Effector memory CD4-positive, alpha-beta T cell (primary cell): ENCODE measurements at regions not wholly inside any gene's neighbourhood (a gene's known extent, or its start where the extent isn't known, plus 50 kb on each side); places are given as distances from the start of the nearest gene placed in this dataset.

Experiments used
- DNase-seq, 3 donors: peaks; one replicate each; pipeline ENCODE4 v3.0.0-alpha.2; 2020
- H3K27ac ChIP-seq: 2 replicates; pipeline ENCODE4 v1.7.0; 2013; ENCODE audit warnings: mild to moderate bottlenecking, low read length, moderate library complexity; ENCODE audit not compliant: insufficient read depth, poor library complexity, severe bottlenecking
- H3K27me3 ChIP-seq: replicated peaks from 2 replicates; pipeline ENCODE4 v1.7.0; 2013; ENCODE audit warnings: mild to moderate bottlenecking, low read length; ENCODE audit not compliant: insufficient read depth, control insufficient read depth, poor library complexity, severe bottlenecking
- H3K36me3 ChIP-seq: 2 replicates; pipeline ENCODE4 v1.7.0; 2013; ENCODE audit warnings: mild to moderate bottlenecking, low read length, moderate library complexity; ENCODE audit not compliant: control insufficient read depth, insufficient read depth
- H3K4me1 ChIP-seq: 2 replicates; pipeline ENCODE4 v1.7.0; 2013; ENCODE audit warnings: low read length, mild to moderate bottlenecking; ENCODE audit not compliant: control insufficient read depth, insufficient read depth, poor library complexity, severe bottlenecking
- H3K4me3 ChIP-seq: 2 replicates; pipeline ENCODE4 v1.7.0; 2013; ENCODE audit warnings: low read length, low read depth, mild to moderate bottlenecking; ENCODE audit not compliant: insufficient read depth, poor library complexity, severe bottlenecking
- H3K9me3 ChIP-seq: 2 replicates; pipeline ENCODE4 v1.7.0; 2013; ENCODE audit warnings: mild to moderate bottlenecking, low read length, moderate library complexity; ENCODE audit not compliant: control insufficient read depth

DNA sequence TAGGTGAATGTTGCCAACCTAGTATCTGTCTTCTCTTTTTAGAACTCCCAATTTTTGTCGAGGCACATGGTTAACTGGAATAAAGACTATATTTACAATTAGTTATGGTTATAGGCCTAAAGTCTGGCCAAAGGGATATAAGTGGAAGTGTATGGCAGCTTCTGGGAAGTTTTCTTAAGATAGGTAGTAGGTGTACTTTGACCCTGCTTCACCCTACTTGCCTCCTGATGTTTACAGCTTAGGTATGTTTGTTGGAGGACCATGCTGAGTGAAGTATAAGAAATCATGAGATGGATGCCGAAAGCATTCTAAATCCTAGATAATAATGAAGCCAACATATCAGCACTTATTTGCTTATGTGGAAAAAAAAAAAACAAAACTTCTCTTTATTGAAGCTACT lies 272.1 kb downstream of the S1PR1 start:
- Histone ChIP-seq H3K4me3 (no peak overlapping the region), H3K9me3 (no peaks in the 10 kb centered on the region), H3K4me1 (no peaks in the 10 kb centered on the region), H3K36me3 (no peaks in the 10 kb centered on the region), H3K27ac (no peak overlapping the region), H3K27me3 (no peaks in the 10 kb centered on the region)
- DNase-seq = no peak

DNA sequence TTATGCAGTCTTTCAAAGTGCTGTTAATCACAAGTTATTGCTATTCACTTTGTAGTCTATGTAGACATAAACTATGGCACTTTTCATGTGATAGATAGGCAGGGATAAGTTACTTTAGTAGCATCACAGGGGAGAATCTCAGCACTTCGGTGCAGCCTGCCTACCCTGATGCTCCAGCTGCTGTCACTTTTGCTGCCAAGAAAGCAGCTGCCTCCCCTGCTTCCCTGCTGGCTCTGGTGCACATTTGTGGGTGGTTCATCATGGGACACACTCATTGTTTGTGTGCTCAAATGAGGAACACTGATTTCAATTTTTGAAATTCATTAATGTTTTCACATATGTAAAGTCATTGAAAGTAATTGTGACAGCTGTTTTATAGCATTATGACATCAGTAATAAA lies 272.6 kb downstream of the S1PR1 start:
- Histone ChIP-seq H3K9me3 (no peaks in the 10 kb centered on the region), H3K36me3 (no peaks in the 10 kb centered on the region), H3K4me3 (no peak overlapping the region), H3K27ac (no peak overlapping the region), H3K4me1 (no peaks in the 10 kb centered on the region), H3K27me3 (no peaks in the 10 kb centered on the region)
- DNase-seq = no peak

DNA sequence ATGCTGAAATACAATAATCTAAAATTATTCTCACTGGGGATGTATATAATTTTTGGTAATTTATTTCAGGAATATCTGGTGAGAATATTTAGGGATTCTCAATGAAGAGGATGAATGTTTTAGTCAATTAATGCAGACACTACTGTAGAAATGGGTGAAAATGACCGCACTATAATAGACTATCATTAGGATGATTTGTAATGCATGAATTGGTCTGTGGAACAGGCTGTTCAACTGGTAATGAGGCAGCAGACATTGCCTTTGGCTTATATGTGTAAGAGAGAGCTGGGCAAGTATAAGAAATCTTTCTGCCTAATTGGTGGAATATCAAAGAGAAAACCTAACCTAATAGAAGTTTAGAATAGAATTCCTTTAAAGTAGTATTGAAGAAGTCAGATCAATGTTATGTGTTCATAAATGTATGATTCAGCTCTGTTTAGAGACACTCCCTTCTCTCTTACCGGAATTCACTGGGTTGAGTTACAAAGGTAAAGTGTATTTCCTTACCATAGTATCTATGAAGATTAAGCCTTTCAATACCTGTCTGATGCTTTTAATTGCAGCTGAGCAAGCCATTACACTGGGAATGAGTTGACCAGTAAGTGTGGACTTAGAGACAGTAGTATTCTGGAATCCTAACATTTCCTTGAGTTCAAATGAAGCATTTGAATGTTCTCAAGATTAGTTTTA lies 274.5 kb downstream of the S1PR1 start:
- H3K4me1 ChIP-seq = no peaks in the 10 kb centered on the region
- DNase-seq = no peak
- no peak overlapping the region for H3K4me3 ChIP-seq
- no peaks in the 10 kb centered on the region for H3K36me3 ChIP-seq
- no peak overlapping the region for H3K27ac ChIP-seq
- H3K27me3 ChIP-seq = no peaks in the 10 kb centered on the region
- H3K9me3 ChIP-seq = no peaks in the 10 kb centered on the region

DNA sequence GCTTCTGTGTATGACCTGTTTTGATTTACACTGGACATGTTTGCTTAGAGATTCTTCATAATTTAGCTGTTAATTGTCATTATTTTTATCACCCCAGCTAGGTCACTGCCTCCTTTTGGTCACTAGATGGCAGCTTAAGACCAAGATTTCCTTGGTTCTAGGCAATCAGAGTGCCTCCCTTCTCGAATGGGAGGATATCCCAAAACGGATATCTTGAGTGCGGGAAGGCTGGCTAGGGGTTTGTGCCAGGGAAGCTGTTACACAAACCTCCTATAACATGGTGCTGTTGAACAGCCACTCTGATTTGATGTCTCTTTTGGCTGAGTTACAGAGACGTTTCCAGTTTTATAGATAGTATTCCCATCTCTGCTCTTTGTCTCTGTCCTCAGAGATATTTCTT lies 283.5 kb downstream of the S1PR1 start:
- H3K9me3 ChIP-seq = no peaks in the 10 kb centered on the region
- no peak for DNase-seq

DNA sequence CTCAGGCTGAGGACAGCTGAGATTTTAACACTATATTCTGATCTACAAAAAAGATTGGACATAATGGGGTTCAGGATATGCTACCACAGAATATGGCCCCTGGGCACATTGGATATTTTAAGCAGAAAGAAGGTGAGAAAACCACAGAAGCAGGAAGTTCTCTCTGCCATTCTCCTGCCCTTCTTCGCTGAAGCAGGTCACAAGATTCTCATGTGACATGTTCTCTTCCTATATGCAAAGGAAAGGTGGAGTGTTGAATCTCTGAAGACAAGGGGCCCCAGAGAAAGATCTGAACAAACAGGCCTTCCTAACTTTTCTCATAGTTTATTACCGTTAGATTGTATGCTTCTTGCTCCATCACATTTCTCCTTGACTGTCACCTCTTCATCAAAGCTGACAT lies 285.7 kb downstream of the S1PR1 start:
- Histone ChIP-seq H3K9me3 (no peaks in the 10 kb centered on the region), H3K27me3 (peaks cover 3% of the 10 kb centered on the region), H3K36me3 (no peaks in the 10 kb centered on the region), H3K4me3 (no peak overlapping the region), H3K27ac (no peak overlapping the region), H3K4me1 (no peaks in the 10 kb centered on the region)
- DNase-seq = no peak

More for the DNA sequence above, 283.5 kb downstream of the S1PR1 start:
- Histone ChIP-seq H3K27me3 (peaks cover under 1% of the 10 kb centered on the region), H3K36me3 (no peaks in the 10 kb centered on the region), H3K27ac (no peak overlapping the region), H3K4me1 (no peaks in the 10 kb centered on the region), H3K4me3 (no peak overlapping the region)

DNA sequence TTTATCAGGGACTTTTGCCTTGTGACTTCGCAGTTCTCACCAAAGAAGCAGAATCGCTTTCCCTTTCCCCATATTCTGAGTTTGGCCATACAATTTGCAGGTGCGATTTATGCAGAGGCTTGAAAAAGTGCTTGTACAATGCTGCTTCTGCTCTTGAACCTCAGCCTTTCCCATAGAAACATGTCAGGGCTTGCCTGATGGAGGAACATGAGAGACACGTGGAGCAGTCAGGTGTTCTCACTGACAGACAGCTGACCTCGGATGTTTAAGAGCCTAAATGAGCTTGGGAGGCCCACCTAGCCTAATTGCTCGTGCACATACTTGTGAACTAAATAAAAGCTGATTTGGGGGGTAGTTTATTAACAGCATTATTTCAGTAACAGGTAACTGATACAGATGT lies 290.0 kb downstream of the S1PR1 start:
- Histone ChIP-seq H3K27me3 (peaks cover 3% of the 10 kb centered on the region), H3K9me3 (no peaks in the 10 kb centered on the region), H3K36me3 (no peaks in the 10 kb centered on the region), H3K4me1 (no peaks in the 10 kb centered on the region), H3K27ac (no peak overlapping the region), H3K4me3 (no peak overlapping the region)
- no peak for DNase-seq

DNA sequence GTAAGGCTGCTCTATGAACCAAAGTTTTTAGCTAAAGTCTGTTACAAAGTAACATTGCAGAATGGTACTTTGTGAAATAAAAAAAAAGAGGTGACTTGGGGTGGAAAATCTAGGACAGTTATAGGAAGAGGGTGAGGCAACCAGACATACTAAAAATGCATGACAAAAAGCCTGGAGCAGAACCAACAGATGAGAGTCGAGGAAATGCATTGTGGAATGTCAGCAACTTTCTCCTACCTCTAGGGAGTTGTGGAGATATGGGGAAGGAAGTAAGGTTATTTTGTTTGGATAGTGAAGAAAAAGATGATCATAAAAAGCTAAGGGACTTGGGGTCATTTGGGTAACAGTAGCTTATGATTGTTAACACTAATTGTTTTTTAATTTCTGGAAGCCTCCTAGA lies 295.6 kb downstream of the S1PR1 start:
- no peak overlapping the region for H3K27ac ChIP-seq
- H3K9me3 ChIP-seq = no peaks in the 10 kb centered on the region
- no peak for DNase-seq
- H3K4me1 ChIP-seq = no peaks in the 10 kb centered on the region
- no peak overlapping the region for H3K4me3 ChIP-seq
- H3K36me3 ChIP-seq = no peaks in the 10 kb centered on the region
- H3K27me3 ChIP-seq = no peaks in the 10 kb centered on the region

DNA sequence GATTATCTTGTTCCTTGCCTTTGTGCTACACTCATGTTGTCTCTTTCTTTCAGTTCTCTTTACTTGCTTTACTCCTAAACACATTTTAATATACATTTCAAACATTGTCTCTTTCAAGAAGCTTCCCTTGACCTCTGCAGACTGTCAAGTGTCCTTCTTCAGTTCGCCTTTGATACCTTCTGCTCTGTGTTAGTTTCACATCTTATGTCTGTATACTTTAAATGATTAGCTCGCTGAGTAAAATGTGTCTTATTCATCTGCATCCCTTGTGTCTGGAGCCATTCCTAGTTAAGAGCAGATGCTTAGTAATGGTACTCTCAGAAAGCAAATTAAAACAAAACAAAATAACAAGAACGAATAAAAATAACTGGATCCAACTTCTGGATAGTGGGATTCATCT lies 303.3 kb downstream of the S1PR1 start:
- no peaks in the 10 kb centered on the region for H3K27me3 ChIP-seq
- H3K4me3 ChIP-seq = no peak overlapping the region
- H3K36me3 ChIP-seq = no peaks in the 10 kb centered on the region
- no peak for DNase-seq
- no peaks in the 10 kb centered on the region for H3K4me1 ChIP-seq
- H3K27ac ChIP-seq = no peak overlapping the region
- H3K9me3 ChIP-seq = no peaks in the 10 kb centered on the region

DNA sequence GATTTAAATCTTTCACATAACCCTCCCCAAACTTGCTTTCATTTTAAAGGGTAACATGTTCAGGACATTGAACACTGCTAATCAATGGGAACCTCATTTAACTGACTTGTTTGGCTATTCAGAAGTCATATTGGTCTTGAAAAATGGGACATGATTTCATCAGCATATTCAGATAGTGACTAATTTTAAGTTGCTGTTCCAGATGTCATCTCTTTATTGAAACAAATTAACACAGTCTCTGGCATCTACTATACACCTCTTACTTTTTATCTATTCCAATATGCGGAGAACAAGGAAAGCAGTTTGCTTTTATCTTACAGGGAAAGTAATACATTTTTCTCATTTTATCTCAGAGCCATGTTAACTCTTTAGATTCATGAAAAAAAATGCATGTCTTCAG lies 310.1 kb downstream of the S1PR1 start:
- Histone ChIP-seq H3K4me3 (no peak overlapping the region), H3K4me1 (no peaks in the 10 kb centered on the region), H3K9me3 (no peaks in the 10 kb centered on the region), H3K27ac (no peak overlapping the region), H3K27me3 (no peaks in the 10 kb centered on the region), H3K36me3 (no peaks in the 10 kb centered on the region)
- DNase-seq = no peak

DNA sequence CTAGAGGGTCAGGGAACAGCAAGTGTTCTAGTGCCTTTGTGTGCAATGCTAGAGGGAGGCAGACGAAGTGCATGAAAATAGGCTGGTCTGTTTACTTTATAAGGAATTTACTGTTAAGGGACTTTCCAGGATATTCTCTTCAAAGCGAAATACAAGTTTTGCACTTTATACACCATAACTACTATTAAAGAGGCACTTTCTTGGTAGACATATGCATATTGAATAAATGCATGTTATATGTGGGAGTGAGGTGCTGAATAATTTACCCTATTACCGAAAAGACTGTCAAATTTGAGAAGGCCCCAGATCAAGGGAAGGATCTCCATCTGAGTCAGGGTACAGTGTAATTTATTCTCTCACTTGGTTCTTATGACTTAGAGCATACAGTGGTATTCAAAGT lies 310.5 kb downstream of the S1PR1 start:
- Histone ChIP-seq H3K27me3 (no peaks in the 10 kb centered on the region), H3K9me3 (no peaks in the 10 kb centered on the region), H3K4me3 (no peak overlapping the region), H3K36me3 (no peaks in the 10 kb centered on the region), H3K4me1 (no peaks in the 10 kb centered on the region), H3K27ac (no peak overlapping the region)
- DNase-seq = no peak
